ENCODE measurements at regions not wholly inside any gene's neighbourhood (a gene's known extent, or its start where the extent isn't known, plus 50 kb on each side); places are given as distances from the start of the nearest gene placed in this dataset.

- TF ChIP-seq CTCF (IDR thresholded peaks at IDR 0.05) (no peak), EZH2 (IDR thresholded peaks at IDR 0.05; ENCODE audit: borderline replicate concordance, insufficient read depth, low read depth, low read length, poor library complexity, severe bottlenecking) (no peak)
These were observed 193.9 kb upstream of the RPL34 start for GRCh38 chr4:108426493-108426892.

Data from B cell (primary cell).